ENCODE measurements at regions not wholly inside any gene's neighbourhood (a gene's known extent, or its start where the extent isn't known, plus 50 kb on each side); places are given as distances from the start of the nearest gene placed in this dataset.
"Not testable (repeated sequence)": the region's sequence is repeated elsewhere in the genome, so short reads cannot be mapped to it uniquely, and the experiment has no call there.

DNA sequence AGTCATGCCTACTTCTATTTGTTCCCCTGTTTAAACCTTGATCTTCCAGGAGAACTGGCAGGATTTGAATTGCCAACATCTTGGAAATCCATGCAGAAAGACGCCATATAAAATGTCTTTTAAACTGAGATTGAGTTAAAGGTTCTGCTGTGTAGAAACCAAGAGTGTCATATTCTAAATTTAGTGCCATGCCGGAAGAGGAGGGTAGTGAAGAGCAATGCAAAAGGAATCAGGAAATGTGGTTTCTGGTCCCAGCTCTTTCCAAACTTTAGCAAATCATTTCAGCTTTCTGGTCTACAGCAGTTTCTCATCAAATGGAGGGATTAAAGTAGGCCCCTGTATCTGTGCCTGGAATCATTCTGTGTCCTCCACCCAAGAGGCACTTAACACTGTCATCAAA lies 85.7 kb downstream of the BTG1 start:
- DNase-seq: no peak

DNA sequence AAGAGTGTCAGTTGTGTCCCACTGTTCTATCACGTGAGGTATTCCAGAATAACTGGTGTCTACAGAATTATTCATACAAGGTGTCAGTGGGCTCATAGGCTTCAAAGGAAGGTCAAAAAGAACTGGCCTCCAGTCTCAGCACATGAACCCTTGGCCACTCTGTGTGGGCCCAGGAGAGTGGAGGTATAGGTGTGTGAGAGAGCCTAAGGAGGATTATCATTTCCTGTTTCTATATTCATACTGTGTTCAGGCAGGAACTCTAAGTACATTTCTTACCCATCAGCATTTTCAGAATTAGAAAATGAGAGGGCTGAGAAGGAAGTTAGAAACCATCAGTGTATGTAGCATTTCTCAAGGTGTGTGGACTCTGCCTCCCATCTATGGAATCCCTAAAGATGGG lies 87.0 kb downstream of the BTG1 start:
- no peak for DNase-seq

DNA sequence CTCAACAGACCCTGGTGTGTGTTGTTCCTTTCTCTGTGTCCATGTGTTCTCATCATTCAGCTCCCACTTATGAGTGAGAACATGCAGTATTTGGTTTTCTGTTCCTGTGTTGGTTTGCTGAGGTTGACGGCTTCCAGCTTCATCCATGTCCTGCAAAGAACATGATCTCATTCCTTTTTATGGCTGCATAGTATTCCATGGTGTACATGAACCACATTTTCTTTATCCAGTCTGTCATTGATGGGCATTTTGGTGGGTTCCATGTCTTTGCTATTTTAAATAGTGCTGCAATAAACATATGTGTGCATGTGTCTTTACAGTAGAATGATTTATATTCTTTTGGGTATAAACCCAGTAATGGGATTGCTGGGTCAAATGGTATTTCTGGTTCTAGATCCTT lies 88.9 kb downstream of the BTG1 start:
- DNase-seq: not testable (repeated sequence)

DNA sequence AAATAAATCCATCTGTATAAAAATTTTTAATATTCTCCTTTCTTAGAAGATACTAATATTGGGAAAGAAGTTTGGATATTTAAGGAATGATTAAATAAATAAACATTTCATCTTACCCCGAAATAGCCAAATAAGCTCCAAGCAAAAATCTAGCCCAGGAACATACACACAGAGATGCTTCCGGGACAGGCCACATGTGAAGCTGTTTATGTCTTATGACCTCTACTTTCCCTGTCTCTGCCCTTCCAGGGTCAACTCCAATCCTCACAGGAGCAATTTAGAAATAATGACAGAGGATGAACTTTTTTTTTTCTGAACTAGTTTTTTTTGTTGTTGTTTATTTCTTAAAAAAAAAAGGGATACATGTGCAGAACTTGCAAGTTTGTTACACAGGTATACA lies 89.4 kb downstream of the BTG1 start:
- DNase-seq: no peak

DNA sequence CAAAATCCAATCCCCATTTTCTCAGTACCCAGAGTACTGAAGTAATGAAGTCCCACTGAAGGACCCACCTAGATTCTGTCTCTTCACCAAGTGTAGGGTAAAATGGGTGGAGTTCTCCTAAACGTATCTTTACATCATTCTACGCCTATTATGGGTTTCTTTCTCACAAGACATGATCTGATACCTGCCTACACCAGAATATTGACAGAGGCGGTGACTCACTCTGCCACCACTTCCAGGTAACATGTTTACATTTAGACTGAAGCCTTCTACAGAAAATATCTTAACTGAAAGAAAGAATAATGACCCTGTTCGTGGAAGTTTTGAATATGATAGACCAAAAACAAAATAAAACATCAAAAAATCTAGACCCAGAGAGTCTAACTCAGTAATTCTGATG lies 89.8 kb downstream of the BTG1 start:
- peak; percentile 46 to 57 for DNase-seq

DNA sequence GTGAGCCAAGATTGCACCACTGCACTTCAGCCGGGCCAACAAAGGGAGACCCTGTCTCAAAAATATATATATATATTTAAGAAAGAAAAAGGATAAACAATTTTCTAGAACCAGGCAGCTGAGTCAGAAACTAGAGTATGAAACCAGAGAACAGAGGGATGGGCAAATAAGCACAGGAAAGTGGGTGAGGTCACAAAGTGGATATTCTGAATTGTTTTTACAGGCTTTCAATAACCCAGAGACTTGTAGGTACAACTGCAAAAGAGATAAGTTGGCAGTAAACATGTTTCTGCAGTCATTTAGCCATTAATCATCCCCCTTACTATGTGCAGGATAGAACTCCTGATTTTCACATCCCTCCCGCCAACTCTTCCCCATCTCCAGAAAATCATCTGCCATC lies 94.2 kb downstream of the BTG1 start:
- no peak for DNase-seq

DNA sequence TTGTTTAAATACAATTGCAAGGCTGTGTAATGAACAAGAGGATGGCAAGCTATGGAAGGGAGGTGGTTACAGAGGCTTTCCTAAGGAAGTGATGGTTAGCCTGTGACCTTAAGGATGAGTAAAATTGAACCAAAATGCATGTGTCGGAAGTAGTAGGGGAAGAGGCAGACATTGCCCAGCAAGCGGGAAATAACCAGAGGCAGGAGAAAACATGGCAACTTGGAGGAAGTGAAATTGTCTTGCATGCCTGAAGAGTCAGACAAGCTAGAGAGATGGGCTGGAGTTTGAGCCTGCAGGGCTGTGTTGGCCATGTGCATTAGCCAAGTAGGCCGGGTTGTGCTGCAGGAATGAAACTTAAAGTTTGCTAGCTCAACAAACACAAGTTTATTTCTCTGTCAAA lies 96.2 kb downstream of the BTG1 start:
- no peak for DNase-seq

DNA sequence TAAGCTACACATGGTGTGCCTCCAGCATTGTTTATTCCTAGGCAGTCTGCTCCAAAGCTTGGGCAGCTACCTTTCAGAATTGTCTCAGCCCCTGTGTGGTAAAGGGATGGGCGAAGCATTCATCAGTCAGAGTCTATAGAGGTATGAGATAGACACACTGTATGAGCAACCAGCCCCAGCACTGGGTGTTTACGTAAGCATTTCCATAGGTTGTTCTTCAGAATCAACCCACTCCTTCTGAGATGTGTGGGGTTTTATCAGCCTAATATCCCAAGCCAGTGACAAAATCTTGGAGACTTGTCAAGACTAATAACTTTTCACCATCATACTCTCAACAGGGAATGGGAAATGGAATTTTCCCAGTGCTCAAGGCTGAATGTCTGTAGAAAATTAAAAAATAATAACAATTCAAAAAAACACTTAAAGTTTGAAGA lies 98.2 kb downstream of the BTG1 start:
- peak in 1 of 2 donors; percentile 22 for DNase-seq

DNA sequence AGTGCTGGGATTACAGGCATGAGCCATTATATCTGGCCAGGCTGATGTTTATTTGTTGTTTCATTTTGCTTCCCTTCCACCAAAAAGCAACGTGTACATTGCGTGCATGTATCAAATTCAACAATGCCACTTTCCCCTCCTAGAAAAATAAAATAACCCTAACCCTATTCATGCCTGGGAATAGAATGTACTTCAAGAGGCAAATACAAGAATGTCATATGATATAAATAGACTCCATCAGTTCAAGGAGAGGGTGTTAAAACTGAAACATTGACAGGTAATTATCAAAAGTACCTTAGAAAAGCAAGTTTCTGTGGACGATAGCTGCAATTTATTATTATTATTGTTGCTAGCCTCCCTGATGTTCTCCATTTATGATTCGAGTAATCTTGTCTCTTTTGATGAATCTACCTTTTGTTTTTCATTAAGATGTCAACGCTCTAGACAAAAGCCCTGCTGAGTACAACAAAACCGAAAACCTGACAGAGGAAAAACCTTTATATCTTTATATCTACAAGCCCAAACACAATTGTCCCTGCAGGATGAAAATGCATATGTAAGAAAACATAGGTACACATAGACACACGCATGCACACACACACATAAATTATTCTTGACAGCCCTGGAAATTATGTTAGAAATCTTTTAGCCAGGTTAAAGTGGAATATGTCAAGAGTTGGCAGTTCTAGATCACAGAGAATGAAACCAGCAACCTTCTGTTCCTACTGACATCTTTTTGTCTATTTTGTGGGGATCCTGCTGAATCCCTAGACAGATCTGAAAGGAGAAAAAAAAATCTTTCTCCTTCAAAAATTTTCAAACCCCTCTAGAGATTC lies 98.9 kb downstream of the BTG1 start:
- no peak for DNase-seq

DNA sequence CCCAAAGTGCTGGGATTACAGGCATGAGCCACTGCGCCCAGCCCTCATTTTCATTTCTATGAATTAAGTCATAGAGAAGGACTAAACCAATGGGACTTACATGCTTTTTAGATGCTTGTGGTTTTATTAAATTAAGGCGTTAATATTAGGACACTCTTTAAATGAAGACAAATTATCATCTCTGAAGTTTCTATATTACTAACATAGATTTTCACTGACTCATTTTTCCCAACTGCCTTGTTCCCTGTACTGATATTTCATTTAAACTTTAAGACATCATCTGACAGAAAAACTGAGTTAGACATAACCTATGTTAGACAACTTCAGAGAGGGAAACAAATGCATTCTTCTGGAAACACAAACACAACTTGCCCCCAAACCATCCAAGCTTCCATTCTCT lies 99.8 kb downstream of the BTG1 start:
- no peak for DNase-seq

DNA sequence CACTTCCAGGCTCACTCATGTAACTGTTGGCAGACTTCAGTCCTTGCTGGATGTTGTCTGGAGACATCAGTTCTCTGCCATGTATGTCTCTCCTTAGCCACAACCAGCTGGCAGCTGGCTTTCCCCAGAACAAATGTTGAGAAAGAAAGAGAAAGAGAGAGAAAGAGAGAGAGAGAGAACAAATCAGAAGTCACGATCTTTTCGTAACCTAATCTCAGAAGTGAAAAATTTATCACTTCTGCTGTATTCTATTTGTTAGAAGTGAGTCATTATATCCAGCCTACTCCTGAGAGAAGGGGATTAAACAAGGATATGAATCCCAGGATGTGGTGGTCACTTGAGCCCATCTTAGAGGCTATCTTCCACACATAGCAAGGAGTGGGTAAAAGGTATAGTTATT lies 101.2 kb downstream of the BTG1 start:
- DNase-seq: peak in 1 of 2 donors; percentile 11

DNA sequence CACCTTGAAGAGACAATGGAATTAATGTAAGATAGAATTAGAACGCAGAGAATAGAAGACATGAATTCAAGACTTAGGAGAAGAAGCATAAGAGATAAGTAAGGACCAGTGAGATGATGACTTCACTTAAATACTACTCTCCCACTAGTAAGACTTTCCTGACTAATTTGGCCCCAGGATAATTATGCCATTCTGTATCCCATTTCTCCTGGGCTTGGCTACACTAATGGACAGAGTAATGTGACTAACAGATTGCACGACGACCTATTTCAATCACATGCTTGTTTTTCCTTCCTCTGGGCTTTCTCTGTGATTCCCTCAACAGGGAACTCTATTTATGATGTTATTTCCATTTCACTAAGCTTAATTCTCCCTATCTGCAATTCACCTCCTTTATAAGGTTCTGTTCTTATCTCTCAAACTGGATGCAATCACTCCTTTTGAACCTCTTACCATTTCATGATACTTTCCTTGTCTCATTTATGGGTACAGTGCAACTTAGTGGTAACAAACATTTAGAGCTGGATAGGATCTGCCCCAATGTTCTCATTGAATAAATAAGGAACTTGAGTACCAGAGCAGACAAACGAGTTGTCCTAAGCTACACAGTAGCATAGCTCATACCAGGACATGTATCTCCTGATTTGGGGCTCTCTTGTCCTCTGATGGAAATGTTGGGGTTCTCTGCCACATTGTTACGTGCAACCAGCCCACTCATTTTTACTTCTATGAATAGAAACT lies 102.7 kb downstream of the BTG1 start:
- DNase-seq: no peak

DNA sequence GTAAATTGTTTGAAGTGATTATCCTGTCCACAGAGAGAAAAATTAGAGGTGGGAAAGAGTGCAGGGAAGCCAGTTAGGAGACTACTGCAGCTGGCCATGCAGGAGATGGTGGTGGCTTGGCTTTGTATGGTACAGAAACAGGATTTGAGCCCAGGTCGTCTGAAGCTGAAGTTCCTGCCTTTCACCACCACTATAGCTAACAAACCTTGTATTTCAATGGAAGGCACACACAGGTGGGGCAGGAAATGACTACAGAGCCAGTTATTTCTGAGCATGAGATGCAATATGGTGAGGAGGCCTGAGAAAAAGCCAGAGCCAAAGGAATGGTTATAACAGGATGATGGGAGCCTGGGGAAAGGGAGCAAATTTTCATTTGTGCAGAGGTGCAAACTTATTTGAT lies 103.9 kb downstream of the BTG1 start:
- DNase-seq: no peak

DNA sequence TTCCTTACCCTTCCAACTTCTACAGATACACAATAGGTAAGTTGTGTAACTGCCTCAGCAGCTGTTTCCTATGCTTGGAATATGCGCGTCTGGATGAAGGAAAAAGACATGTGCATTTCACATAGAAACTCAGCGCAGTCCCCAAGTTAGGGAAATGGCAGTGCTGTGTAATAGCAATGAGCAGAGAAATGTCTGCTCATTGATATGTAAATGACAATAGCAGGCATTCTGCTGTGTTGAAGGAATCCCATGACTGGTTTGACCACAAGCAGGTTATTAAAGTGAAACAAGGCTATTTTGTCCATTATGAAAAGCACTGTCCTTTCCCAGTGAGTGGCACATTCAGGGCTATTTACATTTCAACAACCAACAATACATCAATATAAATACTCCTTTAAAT lies 106.6 kb downstream of the BTG1 start:
- DNase-seq: no peak

DNA sequence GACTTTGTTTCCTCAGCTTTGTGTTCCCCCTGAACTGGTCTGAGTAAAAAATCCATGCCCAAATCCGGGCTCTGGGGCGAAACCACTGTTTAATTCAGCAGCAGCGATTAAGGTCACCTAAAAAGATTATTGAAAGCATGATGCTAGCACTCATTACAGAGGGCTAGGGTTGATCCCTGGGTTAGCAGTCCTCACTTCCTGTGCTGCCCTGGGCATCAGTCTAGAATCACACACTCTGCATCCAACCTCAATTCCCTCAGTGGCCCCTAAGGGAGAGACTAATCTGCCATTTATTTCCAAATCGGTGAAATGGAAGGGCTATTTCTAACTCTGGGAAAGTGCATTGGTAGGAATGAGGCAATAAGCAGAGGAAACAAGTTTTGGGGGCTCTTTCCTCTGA lies 107.2 kb downstream of the BTG1 start:
- DNase-seq: no peak

DNA sequence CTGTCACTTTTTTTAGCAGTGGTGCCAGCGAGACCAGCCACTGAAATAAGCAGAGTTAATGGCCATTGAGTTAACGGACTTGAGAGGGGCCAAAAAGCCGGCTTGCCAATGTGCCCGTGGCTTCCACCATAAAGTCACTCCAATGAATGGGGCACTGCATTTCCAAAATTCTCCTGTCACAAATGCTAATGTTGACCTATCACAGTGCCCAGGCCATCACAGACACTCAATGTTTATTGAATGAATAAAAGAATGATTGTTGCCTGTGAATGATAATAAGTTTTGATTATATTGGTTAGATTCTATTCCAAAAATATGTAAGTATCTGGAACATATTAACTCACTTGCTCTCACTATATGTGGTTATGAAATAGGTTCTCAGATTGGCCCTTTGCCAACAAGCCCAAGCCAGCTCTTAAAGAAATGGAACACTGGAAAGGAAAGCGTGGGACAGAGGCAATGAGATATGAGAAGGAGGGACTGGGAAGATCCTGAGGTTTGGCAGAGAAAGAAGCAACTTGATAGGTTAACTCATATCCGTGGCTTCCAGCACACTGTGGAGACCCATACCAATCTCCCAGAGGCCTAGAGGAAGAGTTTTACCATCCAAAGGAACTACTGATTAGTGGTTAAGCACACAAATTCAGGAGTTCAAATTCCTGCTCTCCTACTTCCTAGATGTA lies 108.7 kb downstream of the BTG1 start:
- DNase-seq: no peak

DNA sequence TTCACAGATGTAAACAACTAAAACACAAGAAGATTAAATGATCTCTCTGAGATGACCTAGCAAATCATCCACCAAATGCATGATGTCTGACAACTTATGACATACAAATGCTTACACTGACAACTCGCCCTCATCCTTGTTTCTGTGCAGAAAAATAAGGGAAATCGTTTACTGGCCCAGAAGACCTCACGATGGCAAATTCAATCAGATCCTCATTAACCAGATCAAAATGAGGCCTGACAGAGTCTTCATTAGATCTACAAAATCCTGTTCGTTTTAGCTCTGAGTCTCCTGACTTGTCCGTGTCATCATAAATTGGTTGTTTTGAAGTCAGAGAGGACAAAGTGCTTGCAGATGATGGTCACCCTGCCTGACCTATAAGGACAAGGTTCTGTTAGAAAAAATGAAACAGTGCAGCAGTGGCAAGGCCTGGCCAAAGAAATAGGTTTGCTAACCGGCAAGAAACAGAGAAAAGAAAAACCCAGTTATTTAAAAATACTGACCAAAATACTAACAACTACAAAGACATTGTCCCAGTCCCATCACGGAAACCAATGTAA lies 109.5 kb downstream of the BTG1 start:
- no peak for DNase-seq

DNA sequence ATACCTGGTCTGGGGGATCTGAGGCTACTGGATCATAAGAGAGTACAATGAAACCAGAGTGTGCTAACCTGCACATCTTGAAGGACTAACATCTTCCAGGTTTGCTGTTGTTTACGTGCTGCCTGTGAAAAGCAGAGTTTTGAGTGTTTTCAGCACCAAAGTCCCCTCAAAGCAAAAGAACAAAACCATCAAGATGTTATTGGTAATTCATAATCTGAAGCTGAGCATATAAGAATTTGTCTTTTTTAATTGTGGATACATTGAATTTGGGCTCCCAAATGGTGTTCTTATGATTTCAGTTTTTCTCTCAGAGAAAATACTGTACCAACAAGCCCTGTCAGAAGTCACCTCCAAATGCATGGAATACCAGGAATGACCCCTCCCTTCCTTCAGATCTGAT lies 110.2 kb downstream of the BTG1 start:
- DNase-seq: no peak

DNA sequence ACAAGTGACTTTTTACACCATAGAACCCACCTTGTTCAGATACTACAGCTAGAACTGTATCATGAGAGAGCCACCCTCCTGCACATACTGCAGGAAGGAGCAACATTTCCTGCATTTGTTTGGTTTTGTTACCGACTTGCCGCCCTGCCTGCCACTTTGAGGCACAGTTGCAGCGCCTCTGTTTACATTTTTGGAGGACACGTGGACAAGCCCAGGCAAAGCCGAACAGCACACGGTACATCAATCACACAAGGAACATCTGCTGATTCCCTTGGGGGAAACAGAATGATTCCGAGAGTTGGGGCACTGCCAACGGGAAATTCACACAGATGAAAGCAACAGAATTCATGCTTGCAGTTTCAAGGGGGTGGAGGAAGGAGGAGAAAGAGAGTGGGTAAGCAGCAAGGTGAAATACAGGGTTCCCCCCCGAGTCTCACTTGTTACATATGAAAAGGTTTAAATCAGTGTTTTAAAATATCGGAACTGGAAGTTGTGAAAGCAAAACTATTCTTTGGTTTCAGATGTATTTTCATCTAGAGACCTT lies 110.7 kb downstream of the BTG1 start:
- DNase-seq: peak; percentile 41 to 48

DNA sequence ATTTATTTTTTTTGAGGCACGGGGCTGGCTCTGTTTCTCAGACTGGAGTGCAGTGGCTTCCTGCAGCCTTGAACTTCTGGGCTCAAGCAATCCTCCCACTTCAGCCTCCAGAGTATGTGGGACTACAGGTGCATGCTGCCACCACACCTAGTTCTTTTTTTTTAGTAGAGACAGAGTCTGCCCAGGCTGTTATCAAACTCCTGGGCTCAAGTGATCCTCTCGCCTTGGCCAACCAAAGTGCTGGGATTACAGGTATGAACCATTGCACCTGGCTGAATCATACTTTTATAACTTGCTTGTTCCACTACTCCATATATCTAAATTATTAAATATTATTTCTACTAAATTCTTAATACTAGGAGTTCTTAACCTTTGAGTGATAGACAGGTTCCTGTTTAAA lies 111.6 kb downstream of the BTG1 start:
- no peak for DNase-seq

DNA sequence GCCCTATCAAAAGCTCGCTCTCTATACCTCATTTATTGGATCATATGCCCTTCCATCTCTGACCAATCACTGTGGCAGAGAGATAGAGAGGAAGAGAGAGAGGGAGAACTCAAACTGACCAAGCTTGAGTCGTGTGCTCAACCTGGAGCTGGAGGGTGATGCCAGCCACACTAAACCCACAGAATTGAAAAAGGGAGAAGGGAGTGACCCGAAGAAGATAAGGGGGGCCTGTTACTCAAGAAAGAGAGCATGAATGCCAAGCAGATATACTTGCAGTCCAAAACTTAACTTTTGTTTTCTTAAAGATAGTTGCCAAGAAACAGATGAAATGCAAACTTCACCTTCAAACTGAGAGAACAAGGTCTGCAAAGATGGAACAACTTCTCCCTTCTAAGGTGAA lies 112.7 kb downstream of the BTG1 start:
- DNase-seq: no peak

DNA sequence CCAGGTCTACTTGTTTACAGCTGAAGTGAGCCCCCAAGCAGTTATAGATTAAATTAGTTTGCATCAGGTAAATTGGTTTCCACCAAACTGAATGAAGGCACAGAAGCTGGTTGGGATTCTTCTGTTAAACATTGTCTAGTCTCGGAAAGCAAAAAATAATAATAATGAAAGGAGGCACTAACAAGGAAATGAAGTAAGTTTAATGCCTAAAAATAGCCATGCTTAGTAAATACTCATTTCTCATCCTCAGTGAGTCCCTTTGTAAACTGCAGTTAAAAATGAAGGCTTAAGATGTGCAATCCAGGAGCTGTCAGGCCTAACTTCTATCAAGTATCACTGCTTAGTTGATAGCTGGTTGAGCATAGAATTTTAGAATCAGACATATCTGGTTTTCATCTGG lies 113.5 kb downstream of the BTG1 start:
- DNase-seq: no peak

DNA sequence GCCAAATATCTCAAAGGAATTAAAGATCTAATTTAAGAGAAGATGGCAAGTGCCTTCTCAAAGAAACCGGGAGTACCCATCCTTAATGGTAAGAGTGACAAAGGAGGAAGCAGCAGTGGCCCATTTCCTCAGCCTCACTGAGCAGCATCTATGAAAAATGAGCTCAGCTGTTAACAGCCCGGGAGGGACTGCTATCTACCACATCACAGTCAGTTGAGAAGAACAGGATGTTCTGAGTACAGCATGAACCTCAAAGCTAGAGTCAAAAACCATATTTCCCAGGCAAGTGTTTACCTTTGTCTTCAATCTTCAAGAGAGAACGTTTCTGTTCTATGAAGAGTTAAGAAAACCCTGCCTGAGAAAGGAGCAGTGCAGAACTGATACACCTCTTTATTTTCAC lies 115.0 kb downstream of the BTG1 start:
- DNase-seq: peak; percentile 25 to 36

Data from stimulated activated CD4-positive, alpha-beta T cell treated with anti-CD3 and anti-CD28 coated beads, Interleukin-2, amount 100 ng/mL, for 24 hours (primary cell).